ENCODE measurements at regions not wholly inside any gene's neighbourhood (a gene's known extent, or its start where the extent isn't known, plus 50 kb on each side); places are given as distances from the start of the nearest gene placed in this dataset.
A peak's percentile ranks its signal among the peaks of the same experiment; 100 is the strongest.

GRCh38 chr13:80604098-80604497 lies 263.2 kb upstream of the SPRY2 start:
- H3K4me3 ChIP-seq (replicated peaks; ENCODE audit: insufficient read depth, low read length): no peak overlapping the region
- H3K27ac ChIP-seq (replicated peaks): no peak overlapping the region
- DNase-seq (ENCODE audit: low read depth in 1 of 2, low spot score in 1 of 2): no peak
- TF ChIP-seq REST (IDR thresholded peaks at IDR 0.05; ENCODE audit: insufficient replicate concordance, low read depth) (no peak), GABPA (IDR thresholded peaks at IDR 0.05; ENCODE audit: low read depth) (no peak), CTCF (IDR thresholded peaks at IDR 0.05; ENCODE audit: insufficient read depth, low read length) (no peak), SPI1 (IDR thresholded peaks at IDR 0.05; ENCODE audit: borderline replicate concordance, low read depth) (no peak), POLR2AphosphoS5 (IDR thresholded peaks at IDR 0.05; ENCODE audit: low read depth) (no peak)
- H3K27me3 ChIP-seq (ENCODE audit: insufficient read depth, poor library complexity, severe bottlenecking): no peaks in the 10 kb centered on the region

GRCh38 chr13:80603351-80603750 lies 262.4 kb upstream of the SPRY2 start:
- Histone ChIP-seq H3K4me3 (replicated peaks; ENCODE audit: insufficient read depth, low read length) (no peak overlapping the region), H3K27me3 (ENCODE audit: insufficient read depth, poor library complexity, severe bottlenecking) (no peaks in the 10 kb centered on the region), H3K27ac (replicated peaks) (no peak overlapping the region)
- DNase-seq (ENCODE audit: low read depth in 1 of 2, low spot score in 1 of 2): no peak
- no peak for TF ChIP-seq POLR2AphosphoS5 (IDR thresholded peaks at IDR 0.05; ENCODE audit: low read depth)
- TF ChIP-seq REST (IDR thresholded peaks at IDR 0.05; ENCODE audit: insufficient replicate concordance, low read depth): no peak
- TF ChIP-seq CTCF (IDR thresholded peaks at IDR 0.05; ENCODE audit: insufficient read depth, low read length): no peak
- TF ChIP-seq SPI1 (IDR thresholded peaks at IDR 0.05; ENCODE audit: borderline replicate concordance, low read depth): no peak
- no peak for TF ChIP-seq GABPA (IDR thresholded peaks at IDR 0.05; ENCODE audit: low read depth)

GRCh38 chr13:80599765-80600164 lies 258.8 kb upstream of the SPRY2 start:
- Histone ChIP-seq H3K4me3 (replicated peaks; ENCODE audit: insufficient read depth, low read length) (no peak overlapping the region), H3K27ac (replicated peaks) (no peak overlapping the region), H3K27me3 (ENCODE audit: insufficient read depth, poor library complexity, severe bottlenecking) (no peaks in the 10 kb centered on the region)
- TF ChIP-seq REST (IDR thresholded peaks at IDR 0.05; ENCODE audit: insufficient replicate concordance, low read depth): no peak
- TF ChIP-seq GABPA (IDR thresholded peaks at IDR 0.05; ENCODE audit: low read depth): no peak
- no peak for TF ChIP-seq POLR2AphosphoS5 (IDR thresholded peaks at IDR 0.05; ENCODE audit: low read depth)
- TF ChIP-seq CTCF (IDR thresholded peaks at IDR 0.05; ENCODE audit: insufficient read depth, low read length): no peak
- TF ChIP-seq SPI1 (IDR thresholded peaks at IDR 0.05; ENCODE audit: borderline replicate concordance, low read depth): peak; percentile 12; the same call in 1 of the 2 replicates
- DNase-seq (ENCODE audit: low read depth in 1 of 2, low spot score in 1 of 2): no peak

All from HL-60 (cell line).